Spleen (tissue), 11 donors: ENCODE measurements at regions not wholly inside any gene's neighbourhood (a gene's known extent, or its start where the extent isn't known, plus 50 kb on each side); places are given as distances from the start of the nearest gene placed in this dataset.

Experiments used
- DNase-seq: peaks from one replicate; pipeline ENCODE4 v3.0.0-alpha.2; 2020
- H3K27ac ChIP-seq, 8 donors: fragments of 200-600 bp; sonication (generic) in 7 of 8; 1 replicate in 4 of 8; 2 replicates in 4 of 8; pipeline versions ENCODE4 v1.5.0 to v1.8.0; 2016 to 2021; ENCODE audit warnings: inconsistent platforms in 4 of 8, mild to moderate bottlenecking in 4 of 8, moderate library complexity in 1 of 8
- H3K27me3 ChIP-seq, 7 donors: fragments of 200-600 bp; sonication (generic) in 6 of 7; replicated peaks in 1 of 7; 1 replicate in 4 of 7; 2 replicates in 3 of 7; pipeline versions ENCODE4 v1.5.0 to v1.8.0; 2016 to 2021; ENCODE audit warnings: inconsistent platforms in 3 of 7, mild to moderate bottlenecking in 1 of 7
- H3K36me3 ChIP-seq, 6 donors: fragments of 200-600 bp; sonication (generic) in 5 of 6; 1 replicate in 4 of 6; 2 replicates in 2 of 6; pipeline versions ENCODE4 v1.5.0 to v1.8.0; 2016 to 2021; ENCODE audit warnings: inconsistent platforms in 2 of 6
- H3K4me1 ChIP-seq, 6 donors: fragments of 200-600 bp; sonication (generic) in 5 of 6; 1 replicate in 3 of 6; 2 replicates in 3 of 6; pipeline versions ENCODE4 v1.5.0 to v1.8.0; 2016 to 2021; ENCODE audit warnings: inconsistent platforms in 3 of 6
- H3K4me3 ChIP-seq, 8 donors: fragments of 200-600 bp; sonication (generic) in 7 of 8; 1 replicate in 4 of 8; 2 replicates in 4 of 8; pipeline versions ENCODE4 v1.5.0 to v1.8.0; 2016 to 2021; ENCODE audit warnings: inconsistent platforms in 4 of 8, mild to moderate bottlenecking in 4 of 8, moderate library complexity in 2 of 8
- H3K9me3 ChIP-seq, 8 donors: fragments of 200-600 bp; sonication (generic) in 7 of 8; 1 replicate in 4 of 8; 2 replicates in 4 of 8; pipeline versions ENCODE4 v1.5.0 to v1.8.0; 2016 to 2021; ENCODE audit warnings: inconsistent platforms in 4 of 8
- POLR2A ChIP-seq, 3 donors: fragments of 450-650 bp; IDR thresholded peaks; one replicate each; pipeline ENCODE4 v1.5.1; 2017; ENCODE audit warnings: antibody characterized with exemption in 3 of 3, mild to moderate bottlenecking in 1 of 3
- POLR2AphosphoS5 ChIP-seq, 3 donors: sonication (generic); formaldehyde crosslinking; IDR thresholded peaks; one replicate each; pipeline ENCODE4 v1.5.1; 2017; ENCODE audit warnings: antibody characterized with exemption in 3 of 3
- WGBS, 5 donors: extraction: QIAGEN DNeasy Blood & Tissue Kit in 3 of 5; methylation state at CpG; one replicate each; pipeline versions ENCODE4 v1.1.5 to v1.1.7; 2013 to 2018; 5-methylcytosine and 5-hydroxymethylcytosine counted together
- intact Hi-C: fragments of 100-400 bp; cut with DNase I; formaldehyde crosslinking; loops from one replicate; pipeline ENCODE4 v1.15.0; 2023; ENCODE audit warnings: low total_unique reads
- TF ChIP-seq, protein P1 (sequence below), 11 experiments: fragments of 200-600 bp in 7 of 11; fragments of 450-650 bp in 4 of 11; sonication (generic) in 4 of 11; IDR thresholded peaks in 8 of 11; conservative IDR thresholded peaks in 3 of 11; 1 replicate in 7 of 11; 2 replicates in 4 of 11; pipeline versions ENCODE4 v1.4.0 to v1.8.0; 2016 to 2021; ENCODE audit warnings: antibody characterized with exemption in 11 of 11, inconsistent platforms in 4 of 11, mild to moderate bottlenecking in 1 of 11
- donor health status: healthy with polysubstance abuse.
- donor health status: DM: no; HTN: no; CAD: no; lungs with moderate emphysema.
- donor health status: DM: no; HTN: no; CAD: no.
- donor health status: Bipolar disorder and iron deficiency.
- donor health status: healthy.
- donor health status: DM: no; HTN: no; CAD: no.
- donor health status: DM: yes; HTN: yes; CAD: no.

DNA sequence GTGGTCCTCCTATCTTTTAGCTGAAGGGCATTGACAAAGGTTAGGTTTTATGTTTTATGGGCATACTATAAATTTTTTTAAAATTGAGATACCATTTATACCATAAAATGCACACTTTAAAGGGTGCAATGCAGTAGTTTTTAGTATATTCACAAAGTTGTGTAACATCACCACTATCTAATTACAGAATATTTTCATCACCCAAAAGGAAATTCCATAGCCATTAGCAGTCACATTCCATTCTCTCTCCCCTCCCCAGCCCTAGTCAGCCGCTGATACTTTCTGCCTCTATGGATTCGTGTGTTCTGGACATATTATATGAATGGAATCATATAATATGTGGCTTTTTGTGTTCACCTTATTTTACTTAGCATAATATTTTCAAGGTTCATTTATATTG, 135.8 kb upstream of the B3GALT2 start:
- Histone ChIP-seq H3K4me3 (no peak overlapping the region), H3K9me3 (peaks cover 0 to 47% (median 21%) of the 10 kb centered on the region in 8 donors), H3K36me3 (no peaks in the 10 kb centered on the region), H3K27ac (no peak overlapping the region), H3K4me1 (no peaks in the 10 kb centered on the region), H3K27me3 (no peaks in the 10 kb centered on the region)
- intact Hi-C loops = no loop called here
- DNase-seq = no peak
- WGBS, 5 donors = 61 to 90% (median 71%) methylated on average over 2 of the region's 2 CpGs
- TF ChIP-seq POLR2A (IDR thresholded peaks at IDR 0.05) (no peak), POLR2AphosphoS5 (IDR thresholded peaks at IDR 0.05) (no peak)
- TF ChIP-seq, protein P1, sequence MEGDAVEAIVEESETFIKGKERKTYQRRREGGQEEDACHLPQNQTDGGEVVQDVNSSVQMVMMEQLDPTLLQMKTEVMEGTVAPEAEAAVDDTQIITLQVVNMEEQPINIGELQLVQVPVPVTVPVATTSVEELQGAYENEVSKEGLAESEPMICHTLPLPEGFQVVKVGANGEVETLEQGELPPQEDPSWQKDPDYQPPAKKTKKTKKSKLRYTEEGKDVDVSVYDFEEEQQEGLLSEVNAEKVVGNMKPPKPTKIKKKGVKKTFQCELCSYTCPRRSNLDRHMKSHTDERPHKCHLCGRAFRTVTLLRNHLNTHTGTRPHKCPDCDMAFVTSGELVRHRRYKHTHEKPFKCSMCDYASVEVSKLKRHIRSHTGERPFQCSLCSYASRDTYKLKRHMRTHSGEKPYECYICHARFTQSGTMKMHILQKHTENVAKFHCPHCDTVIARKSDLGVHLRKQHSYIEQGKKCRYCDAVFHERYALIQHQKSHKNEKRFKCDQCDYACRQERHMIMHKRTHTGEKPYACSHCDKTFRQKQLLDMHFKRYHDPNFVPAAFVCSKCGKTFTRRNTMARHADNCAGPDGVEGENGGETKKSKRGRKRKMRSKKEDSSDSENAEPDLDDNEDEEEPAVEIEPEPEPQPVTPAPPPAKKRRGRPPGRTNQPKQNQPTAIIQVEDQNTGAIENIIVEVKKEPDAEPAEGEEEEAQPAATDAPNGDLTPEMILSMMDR (IDR thresholded peaks at IDR 0.05 in 8 of 11, conservative IDR thresholded peaks at IDR 0.05 in 3 of 11) = no peak

DNA sequence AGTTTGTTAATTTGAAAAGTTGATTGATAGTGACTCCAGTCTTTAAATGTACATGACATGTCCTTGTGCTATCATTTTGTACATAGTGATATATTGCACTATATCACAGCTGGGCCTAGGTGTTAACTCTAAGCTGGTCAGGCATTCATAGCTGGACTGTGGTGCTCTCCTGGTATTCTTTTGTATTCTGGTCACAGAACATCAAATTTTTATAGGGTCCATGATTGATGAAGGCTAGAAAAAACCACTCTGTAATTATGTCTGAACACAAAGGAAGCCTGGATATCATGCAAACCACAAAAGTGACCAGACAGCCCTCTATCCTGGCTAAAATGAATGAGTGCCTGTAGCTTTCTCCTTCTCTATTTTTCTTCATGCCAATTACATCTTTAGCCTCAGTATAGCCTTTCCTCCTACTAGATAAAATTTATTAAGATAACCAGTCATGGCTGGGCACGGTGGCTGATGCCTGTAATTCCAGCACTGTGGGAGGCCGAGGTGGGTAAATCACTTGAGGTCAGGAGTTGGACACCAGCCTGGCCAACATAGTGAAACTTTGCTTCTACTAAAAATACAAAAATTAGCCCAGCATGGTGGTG, 134.9 kb upstream of the B3GALT2 start:
- peaks cover 0 to 42% (median 21%) of the 10 kb centered on the region in 8 donors for H3K9me3 ChIP-seq
- H3K4me3 ChIP-seq = no peak overlapping the region
- no peak overlapping the region for H3K27ac ChIP-seq
- no peak for DNase-seq
- no peaks in the 10 kb centered on the region for H3K36me3 ChIP-seq
- intact Hi-C loops = no loop called here
- WGBS, 5 donors = 82 to 93% (median 92%) methylated on average over 2 of the region's 2 CpGs
- H3K4me1 ChIP-seq = no peaks in the 10 kb centered on the region
- H3K27me3 ChIP-seq = no peaks in the 10 kb centered on the region
- no peak for TF ChIP-seq POLR2A (IDR thresholded peaks at IDR 0.05)
- TF ChIP-seq, protein P1 (IDR thresholded peaks at IDR 0.05 in 8 of 11, conservative IDR thresholded peaks at IDR 0.05 in 3 of 11) = no peak
- no peak for TF ChIP-seq POLR2AphosphoS5 (IDR thresholded peaks at IDR 0.05)

DNA sequence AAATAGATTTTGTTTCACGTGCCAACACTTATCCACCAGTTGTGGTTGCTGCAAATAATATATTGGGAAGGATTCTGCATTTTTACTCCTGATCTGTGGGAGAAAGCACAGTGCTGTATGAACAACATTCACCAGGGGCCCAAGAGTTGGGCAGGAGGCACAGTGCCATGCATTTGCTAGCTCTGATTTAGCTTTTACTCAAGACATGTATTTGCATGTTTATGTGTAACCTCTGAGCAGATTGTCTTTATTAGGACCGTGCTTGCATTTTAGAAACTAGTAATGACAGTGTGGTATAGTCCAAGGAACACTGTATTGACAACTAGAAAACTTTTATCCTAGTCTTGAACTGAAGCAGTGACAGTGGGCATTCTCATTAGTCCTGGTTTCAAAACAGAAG, 133.9 kb upstream of the B3GALT2 start:
- H3K4me3 ChIP-seq = no peak overlapping the region
- H3K36me3 ChIP-seq = no peaks in the 10 kb centered on the region
- no peaks in the 10 kb centered on the region for H3K27me3 ChIP-seq
- DNase-seq = no peak
- H3K27ac ChIP-seq = no peak overlapping the region
- no peak for TF ChIP-seq POLR2AphosphoS5 (IDR thresholded peaks at IDR 0.05)
- TF ChIP-seq POLR2A (IDR thresholded peaks at IDR 0.05) = no peak
- TF ChIP-seq, protein P1 (IDR thresholded peaks at IDR 0.05 in 8 of 11, conservative IDR thresholded peaks at IDR 0.05 in 3 of 11) = no peak
- peaks cover 0 to 32% (median 20%) of the 10 kb centered on the region in 8 donors for H3K9me3 ChIP-seq
- intact Hi-C loops = no loop called here
- no peaks in the 10 kb centered on the region for H3K4me1 ChIP-seq
- 61 to 86% (median 74%) methylated on average over 2 of the region's 2 CpGs for WGBS, 5 donors

DNA sequence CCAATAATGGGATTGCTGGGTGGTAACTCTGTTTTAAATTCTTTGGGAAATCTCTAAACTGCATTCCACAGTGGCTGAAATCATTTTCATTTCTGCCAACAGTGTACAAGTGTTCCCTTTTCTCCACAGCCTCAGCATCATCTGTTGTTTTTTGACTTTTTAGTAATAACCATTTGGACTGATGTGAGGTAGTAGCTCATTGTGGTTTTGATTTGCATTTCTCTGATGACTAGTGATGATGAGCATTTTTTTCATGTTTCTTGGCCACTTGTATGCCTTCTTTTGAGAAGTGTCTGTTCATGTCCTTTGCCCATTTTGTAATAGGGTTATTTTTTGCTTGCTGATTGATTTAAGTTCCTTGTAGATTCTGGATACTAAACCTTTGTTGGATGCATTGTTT, 131.9 kb upstream of the B3GALT2 start:
- TF ChIP-seq, protein P1 (IDR thresholded peaks at IDR 0.05 in 8 of 11, conservative IDR thresholded peaks at IDR 0.05 in 3 of 11) = no peak
- TF ChIP-seq POLR2A (IDR thresholded peaks at IDR 0.05) (no peak), POLR2AphosphoS5 (IDR thresholded peaks at IDR 0.05) (no peak)
- intact Hi-C loops = no loop called here
- Histone ChIP-seq H3K27ac (no peak overlapping the region), H3K27me3 (no peaks in the 10 kb centered on the region), H3K36me3 (no peaks in the 10 kb centered on the region), H3K4me1 (no peaks in the 10 kb centered on the region), H3K4me3 (no peak overlapping the region), H3K9me3 (peaks cover 0 to 25% (median 18%) of the 10 kb centered on the region in 8 donors)
- DNase-seq = no peak
